ENCODE measurements at regions not wholly inside any gene's neighbourhood (a gene's known extent, or its start where the extent isn't known, plus 50 kb on each side); places are given as distances from the start of the nearest gene placed in this dataset.

GRCh38 chr13:64850017-64850416 lies 2380.1 kb downstream of the PCDH9 start:
- no peak for TF ChIP-seq CTCF (IDR thresholded peaks at IDR 0.05)
- no peak for TF ChIP-seq POLR2AphosphoS5 (IDR thresholded peaks at IDR 0.05)
- TF ChIP-seq POLR2A (IDR thresholded peaks at IDR 0.05), result no peak
- TF ChIP-seq EP300 (IDR thresholded peaks at IDR 0.05), result no peak

Data from gastroesophageal sphincter (tissue), 3 donors.